ENCODE measurements at regions not wholly inside any gene's neighbourhood (a gene's known extent, or its start where the extent isn't known, plus 50 kb on each side); places are given as distances from the start of the nearest gene placed in this dataset.

DNA sequence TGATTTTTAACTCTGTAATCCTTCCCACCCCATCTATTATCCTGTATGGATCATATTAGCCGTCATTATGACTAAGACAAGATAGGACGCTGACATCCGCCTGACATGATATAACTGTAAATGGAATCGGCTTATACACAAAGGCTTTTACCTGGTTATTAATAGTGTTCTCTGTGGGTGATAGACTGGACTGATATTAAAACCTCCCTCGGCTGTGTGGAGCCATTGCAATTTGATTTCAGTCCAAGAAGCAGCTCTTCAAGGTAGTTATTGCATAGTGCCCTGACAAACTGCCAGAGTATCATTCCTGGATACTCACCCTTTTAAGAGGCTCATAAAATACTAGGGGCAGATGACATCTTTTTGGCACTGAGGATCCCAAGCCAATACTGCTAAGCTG, 226.1 kb upstream of the HNRNPA3 start:
- TF ChIP-seq PATZ1 (CRISPR knock-in tag; IDR thresholded peaks at IDR 0.05; ENCODE audit: borderline replicate concordance): no peak
- no peak for TF ChIP-seq SNAI2 (CRISPR knock-in tag; IDR thresholded peaks at IDR 0.05)
- no peak for TF ChIP-seq BACH2 (CRISPR knock-in tag; IDR thresholded peaks at IDR 0.05; ENCODE audit: borderline replicate concordance)
- TF ChIP-seq ZNF70 (CRISPR knock-in tag; IDR thresholded peaks at IDR 0.05): no peak
- no peak for TF ChIP-seq ZNF8 (CRISPR knock-in tag; IDR thresholded peaks at IDR 0.05)
- TF ChIP-seq CSDC2 (CRISPR knock-in tag; IDR thresholded peaks at IDR 0.05): no peak
- no peak for TF ChIP-seq POU6F1 (CRISPR knock-in tag; IDR thresholded peaks at IDR 0.05; ENCODE audit: borderline replicate concordance, low read depth)
- no peak for TF ChIP-seq ARNTL (CRISPR knock-in tag; IDR thresholded peaks at IDR 0.05; ENCODE audit: borderline replicate concordance, low read depth)
- no peak for TF ChIP-seq RARB (CRISPR knock-in tag; IDR thresholded peaks at IDR 0.05)
- TF ChIP-seq ESRRG (CRISPR knock-in tag; IDR thresholded peaks at IDR 0.05): no peak
- TF ChIP-seq PPARA (CRISPR knock-in tag; IDR thresholded peaks at IDR 0.05; ENCODE audit: borderline replicate concordance): no peak
- no peak for TF ChIP-seq OSR1 (CRISPR knock-in tag; IDR thresholded peaks at IDR 0.05)
